GM21447 (cell line): ENCODE measurements at regions not wholly inside any gene's neighbourhood (a gene's known extent, or its start where the extent isn't known, plus 50 kb on each side); places are given as distances from the start of the nearest gene placed in this dataset.

Experiments
- ATAC-seq: cut with Tn5 transposase; IDR thresholded peaks from one replicate; pipeline ENCODE4 v1.9.1; 2021; ENCODE audit not compliant: unreplicated experiment

DNA sequence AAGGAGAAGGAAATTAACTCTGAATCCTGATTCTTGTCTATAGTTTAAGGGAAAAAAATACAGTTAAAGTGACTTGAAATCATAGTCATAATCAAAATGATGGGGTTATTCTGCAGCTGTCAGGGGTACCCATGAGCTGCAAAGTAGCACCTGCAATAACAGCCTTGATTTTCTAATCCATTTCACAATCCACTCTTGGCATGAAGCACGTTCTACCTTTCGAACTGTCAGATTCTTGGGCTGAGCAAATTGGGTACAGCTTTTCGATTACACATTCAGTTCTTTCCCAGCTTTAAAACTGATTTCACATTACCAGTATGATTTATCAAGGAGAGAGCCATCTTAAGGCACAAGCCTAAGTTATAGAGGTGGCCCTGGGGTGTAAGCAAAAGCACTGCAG, 118.5 kb upstream of the DTNBP1 start:
- ATAC-seq, result no peak

DNA sequence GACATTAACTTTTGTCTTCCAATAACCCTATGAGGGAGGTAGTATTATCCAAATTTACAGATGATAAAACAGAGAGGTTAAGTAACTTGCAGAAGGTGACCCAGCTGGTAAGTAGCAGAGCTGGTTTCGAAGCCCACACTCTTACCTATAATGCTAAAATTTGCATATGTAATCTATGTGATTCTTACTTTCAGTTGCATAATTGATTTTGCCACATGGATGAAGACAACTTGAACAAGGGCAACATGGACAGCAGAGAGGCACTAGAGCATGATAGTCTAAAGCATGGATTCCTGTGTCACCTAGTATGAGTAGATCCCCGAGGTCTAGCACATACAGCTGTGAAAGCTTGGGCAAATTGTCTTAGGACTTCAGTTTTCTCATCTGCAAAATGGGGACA, 117.6 kb upstream of the DTNBP1 start:
- ATAC-seq, result no peak

DNA sequence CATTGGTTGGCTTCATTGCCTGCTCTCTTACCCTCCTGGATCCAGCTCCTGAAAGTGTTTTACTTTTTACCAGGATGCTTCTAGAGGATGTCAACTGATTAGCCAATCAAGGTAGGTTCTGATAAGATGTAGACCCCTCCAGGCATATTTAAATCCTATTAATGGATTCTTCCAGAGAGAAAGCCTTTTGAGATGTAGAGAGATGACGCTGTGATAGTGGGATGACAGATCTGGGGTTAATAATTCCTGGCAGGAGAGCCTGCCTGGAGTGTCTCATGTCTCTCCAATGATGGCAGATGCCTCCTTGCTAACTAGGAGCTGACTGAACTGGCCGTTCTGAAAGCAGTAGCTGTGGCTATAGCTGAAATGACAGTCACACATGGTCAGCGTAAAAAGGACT, 116.9 kb upstream of the DTNBP1 start:
- no peak for ATAC-seq

GRCh38 chr6:15776458-15776980, 113.7 kb upstream of the DTNBP1 start:
- ATAC-seq, result no peak

DNA sequence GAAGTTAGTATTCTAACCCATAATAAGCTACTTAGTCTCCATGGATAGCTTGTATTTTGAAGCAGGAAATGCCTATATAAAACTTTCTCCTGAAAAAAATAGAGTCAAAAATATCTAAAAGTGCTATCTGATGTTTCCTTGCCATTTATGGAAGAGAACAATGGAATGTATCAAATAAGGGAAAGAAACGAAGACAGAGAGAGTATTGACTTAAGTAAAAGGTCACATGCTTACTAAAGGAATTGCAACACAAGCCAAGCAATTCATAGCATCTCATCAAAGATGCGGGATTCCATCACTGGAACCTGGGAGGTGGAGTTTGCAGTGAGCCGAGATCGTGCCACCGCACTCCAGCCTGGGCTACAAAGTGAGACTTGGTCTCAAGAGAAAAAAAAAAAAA, 112.9 kb upstream of the DTNBP1 start:
- ATAC-seq, result no peak

DNA sequence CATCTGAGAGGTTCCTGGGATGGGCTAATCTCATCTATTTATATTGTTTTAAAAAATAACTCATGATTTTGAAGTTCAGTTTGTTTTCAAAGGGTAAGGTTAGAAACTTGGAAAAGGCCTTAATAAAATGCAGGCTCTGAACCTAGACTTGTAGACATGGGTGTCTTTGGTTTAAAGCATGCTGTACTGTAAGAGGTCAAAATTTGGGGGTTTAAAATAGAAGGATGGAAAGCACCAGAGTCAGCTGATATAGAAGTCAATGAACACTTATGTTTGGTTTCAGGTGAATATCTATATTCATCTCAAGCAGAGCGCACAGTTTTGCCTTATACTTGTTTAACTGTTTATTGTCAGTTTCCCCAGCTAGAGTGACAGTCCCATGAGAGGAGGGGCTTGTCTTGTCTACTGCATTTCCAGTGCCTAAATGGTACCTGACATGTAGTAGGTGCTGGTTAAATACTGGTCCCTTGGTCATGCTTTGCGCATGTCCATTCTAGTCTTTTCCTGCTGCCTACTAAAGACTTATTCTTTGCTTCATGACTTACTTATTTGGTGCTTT, 112.3 kb upstream of the DTNBP1 start:
- ATAC-seq, result no peak

GRCh38 chr6:15773806-15774410, 111.1 kb upstream of the DTNBP1 start:
- no peak for ATAC-seq

GRCh38 chr6:15770347-15771143, 107.7 kb upstream of the DTNBP1 start:
- ATAC-seq, result peak; percentile 68

DNA sequence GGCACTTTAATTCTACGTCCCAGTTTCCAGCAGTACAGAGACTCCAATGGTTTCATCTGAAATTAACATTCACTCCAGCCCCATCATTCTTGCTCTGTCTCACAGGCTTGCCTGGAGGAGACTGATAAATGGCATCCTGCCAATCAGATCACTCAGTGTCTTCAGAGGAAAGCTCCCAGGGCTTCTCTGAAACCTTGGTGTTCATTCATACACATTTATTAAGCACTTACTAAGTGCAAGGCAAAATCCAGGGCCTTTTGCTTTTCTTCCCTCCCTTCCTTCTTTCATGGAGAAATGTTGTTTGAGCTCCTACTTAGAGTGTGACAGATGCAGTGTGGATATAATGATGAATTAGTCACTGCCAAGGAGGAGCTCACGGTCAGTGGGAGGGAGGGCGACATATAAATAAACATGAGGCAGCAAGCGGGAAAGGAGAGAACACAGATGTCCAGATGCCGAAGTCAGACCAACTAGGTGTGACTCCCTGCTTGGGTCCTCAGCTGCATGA, 106.7 kb upstream of the DTNBP1 start:
- ATAC-seq, result no peak

- ATAC-seq, result no peak
Observed at GRCh38 chr6:15768999-15769398, 106.2 kb upstream of the DTNBP1 start.

- ATAC-seq, result no peak
Observed at GRCh38 chr6:15763837-15764236, 101.0 kb upstream of the DTNBP1 start.

DNA sequence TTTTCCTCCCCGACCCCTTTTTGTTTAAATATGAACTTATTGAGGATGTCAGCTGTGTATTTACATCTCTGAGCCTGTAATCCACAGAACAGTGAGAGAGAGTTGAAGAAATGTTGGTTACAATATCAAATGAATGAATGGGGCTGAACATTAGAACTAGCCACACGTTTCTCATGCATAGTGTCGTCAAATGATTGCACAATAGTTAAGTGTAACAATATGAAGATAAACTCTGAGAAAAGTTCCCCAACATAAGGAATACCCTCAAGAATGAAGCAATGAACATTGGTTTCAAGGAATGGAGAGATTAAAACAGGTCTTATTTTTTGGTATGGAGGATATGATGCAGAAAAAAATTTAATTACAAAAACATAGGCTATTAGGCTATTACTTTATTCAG, 100.5 kb upstream of the DTNBP1 start:
- no peak for ATAC-seq

GRCh38 chr6:15761045-15761502, 98.2 kb upstream of the DTNBP1 start:
- no peak for ATAC-seq

DNA sequence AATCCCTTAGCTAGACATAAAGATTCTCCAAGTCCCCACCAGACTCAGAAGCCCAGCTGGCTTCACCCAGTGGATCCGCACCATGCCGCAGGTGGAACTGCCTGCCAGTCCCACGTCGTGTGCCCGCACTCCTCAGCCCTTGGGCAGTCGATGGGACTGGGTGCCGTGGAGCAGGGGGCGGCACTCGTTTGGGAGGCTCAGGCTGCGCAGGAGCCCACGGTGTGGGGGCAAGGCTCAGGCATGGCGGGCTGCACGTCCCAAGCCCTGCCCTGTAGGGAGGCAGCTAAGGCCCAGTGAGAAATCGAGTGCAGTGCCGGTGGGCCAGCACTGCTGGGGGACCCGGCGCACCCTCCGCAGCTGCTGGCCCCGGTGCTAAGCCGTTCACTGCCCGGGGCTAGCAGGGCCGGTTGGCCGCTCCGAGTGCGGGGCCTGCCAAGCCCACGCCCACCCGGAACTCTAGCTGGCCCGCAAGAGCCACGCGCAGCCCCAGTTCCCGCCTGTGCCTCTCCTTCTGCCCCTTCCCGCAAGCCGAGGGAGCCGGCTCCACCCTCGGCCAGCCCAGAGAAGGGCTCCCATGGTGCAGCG, 95.9 kb upstream of the DTNBP1 start:
- no peak for ATAC-seq

DNA sequence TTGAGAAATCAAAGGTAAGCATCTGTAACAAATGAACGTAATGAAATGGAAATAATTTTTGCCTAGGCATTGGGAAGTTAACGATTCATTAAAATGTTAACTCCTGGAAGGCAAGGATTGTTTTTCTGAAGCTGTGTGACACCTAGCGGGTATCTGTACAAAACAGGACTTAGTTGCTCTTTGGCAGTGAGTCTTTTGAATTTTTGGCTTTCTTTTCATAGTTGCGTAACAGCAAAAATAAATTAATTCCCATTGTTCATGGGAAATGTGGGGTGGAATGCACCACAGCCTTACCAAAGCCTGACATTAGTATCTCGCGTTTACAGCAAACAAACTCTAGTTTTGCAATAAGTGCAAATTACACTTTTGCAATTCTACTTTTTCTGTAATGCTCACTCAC, 92.7 kb upstream of the DTNBP1 start:
- ATAC-seq, result no peak

GRCh38 chr6:15754706-15755079, 91.9 kb upstream of the DTNBP1 start:
- no peak for ATAC-seq

DNA sequence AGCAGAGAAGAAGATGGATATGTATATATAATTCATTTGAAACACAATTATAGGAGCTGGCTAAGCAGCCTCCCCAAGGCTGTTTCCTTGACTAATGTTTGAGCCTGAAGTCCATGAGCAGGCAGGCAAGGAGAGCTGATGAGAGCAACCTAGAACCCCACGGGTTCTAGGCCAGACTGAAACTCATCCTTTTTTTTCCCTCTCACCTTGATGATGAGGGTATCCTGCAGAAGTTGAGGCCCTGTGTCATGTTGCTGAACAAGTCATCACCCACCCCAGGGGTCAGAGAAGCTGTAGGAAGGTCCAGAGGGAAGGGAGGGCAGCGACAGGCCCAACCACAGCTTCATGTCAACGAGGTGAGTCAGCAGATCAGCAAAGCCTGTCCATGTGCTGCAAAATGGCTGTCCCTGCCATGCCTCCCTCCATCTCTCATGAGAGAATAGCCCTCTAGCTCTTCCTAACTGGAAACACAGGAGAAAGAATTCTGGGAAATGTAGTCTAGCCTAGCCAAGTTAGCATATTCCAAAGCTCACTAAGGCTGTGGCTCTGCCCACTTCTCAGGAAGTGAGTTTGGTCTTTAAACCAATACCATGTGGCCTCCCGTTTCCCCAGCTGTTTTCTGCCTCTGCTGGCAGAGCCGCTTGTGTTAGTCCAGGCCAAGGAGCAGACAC, 91.3 kb upstream of the DTNBP1 start:
- ATAC-seq, result no peak

- ATAC-seq, result no peak
Observed at GRCh38 chr6:15752820-15753219, 90.0 kb upstream of the DTNBP1 start.

- ATAC-seq, result no peak
Observed at GRCh38 chr6:15751721-15752350, 89.0 kb upstream of the DTNBP1 start.

DNA sequence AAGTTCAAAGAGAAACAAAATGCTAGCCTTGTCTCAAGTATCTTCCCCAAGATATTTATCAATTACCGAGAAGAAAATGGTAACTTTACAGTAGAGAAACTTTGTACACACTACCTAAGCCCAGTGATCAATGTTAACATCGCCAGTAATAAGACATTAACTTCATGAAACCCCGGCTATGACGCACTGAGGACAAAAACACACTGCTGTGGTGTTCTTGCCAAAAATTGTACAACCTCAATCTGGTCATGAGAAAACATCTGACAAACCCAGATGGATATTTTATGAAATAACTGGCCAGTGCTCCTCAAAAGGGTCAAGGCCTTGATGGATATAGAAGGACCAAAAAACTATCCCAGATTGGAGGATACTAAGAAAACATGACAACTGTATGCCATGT, 85.5 kb upstream of the DTNBP1 start:
- ATAC-seq, result no peak
